Esophagus squamous epithelium (tissue), 5 donors: ENCODE measurements at regions not wholly inside any gene's neighbourhood (a gene's known extent, or its start where the extent isn't known, plus 50 kb on each side); places are given as distances from the start of the nearest gene placed in this dataset.

ENCODE experiments used
- DNase-seq: peaks from one replicate; lab custom pipeline; 2025; lab: John Stamatoyannopoulos, UW
- H3K27ac ChIP-seq, 4 donors: fragments of 200-600 bp; sonication (generic); one replicate each; pipeline ENCODE4 v1.5.1; 2016 to 2019; ENCODE audit warnings: mild to moderate bottlenecking in 1 of 4
- H3K27me3 ChIP-seq, 4 donors: fragments of 200-600 bp; sonication (generic); 1 replicate in 3 of 4; 2 replicates in 1 of 4; pipeline versions ENCODE4 v1.5.1 to v1.6.0; 2017 to 2021; ENCODE audit warnings: antibody characterized with exemption in 1 of 4
- H3K36me3 ChIP-seq, 3 donors: fragments of 200-600 bp; sonication (generic); one replicate each; pipeline ENCODE4 v1.5.1; 2016 to 2019
- H3K4me1 ChIP-seq, 3 donors: fragments of 200-600 bp; sonication (generic); one replicate each; pipeline ENCODE4 v1.5.1; 2017 to 2019
- H3K4me3 ChIP-seq, 4 donors: fragments of 200-600 bp; sonication (generic); 1 replicate in 3 of 4; 2 replicates in 1 of 4; pipeline ENCODE4 v1.5.1; 2016 to 2019; ENCODE audit warnings: mild to moderate bottlenecking in 2 of 4, moderate library complexity in 1 of 4
- H3K9me3 ChIP-seq, 3 donors: fragments of 200-600 bp; sonication (generic); one replicate each; pipeline ENCODE4 v1.5.1; 2016 to 2019
- POLR2A ChIP-seq, 4 donors: fragments of 450-650 bp; IDR thresholded peaks; one replicate each; pipeline ENCODE4 v1.6.1; 2017; ENCODE audit warnings: antibody characterized with exemption in 4 of 4, mild to moderate bottlenecking in 4 of 4, moderate library complexity in 3 of 4
- WGBS, 2 donors: methylation state at CpG; one replicate each; pipeline ENCODE4 v1.1.5; 2018; 5-methylcytosine and 5-hydroxymethylcytosine counted together
- intact Hi-C: fragments of 100-400 bp; cut with DNase I; formaldehyde crosslinking; loops from one replicate; pipeline ENCODE4 v1.15.0; 2022
- TF ChIP-seq, protein P1 (sequence below), 6 experiments: fragments of 450-650 bp in 4 of 6; fragments of 200-600 bp in 2 of 6; sonication (generic) in 2 of 6; IDR thresholded peaks; one replicate each; pipeline ENCODE4 v1.5.1; 2016 to 2019; ENCODE audit warnings: antibody characterized with exemption in 6 of 6, mild to moderate bottlenecking in 4 of 6, moderate library complexity in 4 of 6
- donor health status: DM: yes; HTN: yes; CAD: no.

DNA sequence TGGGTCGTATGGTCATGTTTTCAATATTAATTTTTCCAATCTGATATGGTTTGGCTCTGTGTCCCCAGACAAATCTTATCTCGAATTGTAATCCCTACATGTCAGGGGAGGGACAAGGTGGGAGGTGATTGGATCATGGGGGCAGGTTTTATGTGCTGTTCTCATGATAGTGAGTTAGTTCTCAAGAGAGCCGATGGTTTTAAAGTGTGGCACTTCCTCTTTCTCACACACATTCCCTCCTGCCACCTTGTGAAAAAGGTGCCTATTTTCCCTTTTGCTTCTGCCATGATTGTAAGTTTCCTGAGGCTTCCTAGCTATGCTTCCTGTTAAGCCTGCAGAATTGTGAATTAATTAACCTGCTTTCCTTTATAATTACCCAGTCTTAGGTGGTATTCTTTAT is 309.1 kb upstream of the GRIN3A start:
- H3K27me3 ChIP-seq, result no peaks in the 10 kb centered on the region
- 53 to 54% methylated on average over 3 of the region's 3 CpGs for WGBS, 2 donors
- DNase-seq, result no peak
- intact Hi-C loops, result no loop called here
- no peaks in the 10 kb centered on the region for H3K9me3 ChIP-seq
- no peak overlapping the region for H3K4me3 ChIP-seq
- no peaks in the 10 kb centered on the region for H3K4me1 ChIP-seq
- H3K27ac ChIP-seq, result no peak overlapping the region
- H3K36me3 ChIP-seq, result no peaks in the 10 kb centered on the region
- TF ChIP-seq POLR2A (IDR thresholded peaks at IDR 0.05), result no peak

DNA sequence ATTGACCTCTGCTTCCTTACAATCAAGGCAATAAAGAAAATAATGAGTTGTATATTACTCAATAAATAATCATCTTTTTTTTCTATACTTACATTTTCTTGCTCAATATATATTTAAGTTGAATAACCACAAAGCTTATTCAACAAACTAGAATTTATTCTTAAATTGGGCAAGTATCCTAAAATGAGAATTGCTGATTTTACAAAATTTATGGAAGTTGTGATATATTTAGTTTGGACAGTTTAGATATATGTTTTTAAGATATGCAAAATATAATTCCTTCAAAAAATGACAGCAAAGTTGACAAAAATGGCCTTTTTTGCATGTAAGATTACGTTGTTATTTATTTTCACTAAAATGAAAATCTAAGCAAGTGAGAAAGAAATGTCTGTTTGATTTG is 305.7 kb upstream of the GRIN3A start:
- intact Hi-C loops, result no loop called here
- no peaks in the 10 kb centered on the region for H3K36me3 ChIP-seq
- WGBS, 2 donors, result 59 to 65% methylated on average over 1 of the region's 1 CpG
- H3K4me1 ChIP-seq, result no peaks in the 10 kb centered on the region
- DNase-seq, result no peak
- TF ChIP-seq, protein P1, sequence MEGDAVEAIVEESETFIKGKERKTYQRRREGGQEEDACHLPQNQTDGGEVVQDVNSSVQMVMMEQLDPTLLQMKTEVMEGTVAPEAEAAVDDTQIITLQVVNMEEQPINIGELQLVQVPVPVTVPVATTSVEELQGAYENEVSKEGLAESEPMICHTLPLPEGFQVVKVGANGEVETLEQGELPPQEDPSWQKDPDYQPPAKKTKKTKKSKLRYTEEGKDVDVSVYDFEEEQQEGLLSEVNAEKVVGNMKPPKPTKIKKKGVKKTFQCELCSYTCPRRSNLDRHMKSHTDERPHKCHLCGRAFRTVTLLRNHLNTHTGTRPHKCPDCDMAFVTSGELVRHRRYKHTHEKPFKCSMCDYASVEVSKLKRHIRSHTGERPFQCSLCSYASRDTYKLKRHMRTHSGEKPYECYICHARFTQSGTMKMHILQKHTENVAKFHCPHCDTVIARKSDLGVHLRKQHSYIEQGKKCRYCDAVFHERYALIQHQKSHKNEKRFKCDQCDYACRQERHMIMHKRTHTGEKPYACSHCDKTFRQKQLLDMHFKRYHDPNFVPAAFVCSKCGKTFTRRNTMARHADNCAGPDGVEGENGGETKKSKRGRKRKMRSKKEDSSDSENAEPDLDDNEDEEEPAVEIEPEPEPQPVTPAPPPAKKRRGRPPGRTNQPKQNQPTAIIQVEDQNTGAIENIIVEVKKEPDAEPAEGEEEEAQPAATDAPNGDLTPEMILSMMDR (IDR thresholded peaks at IDR 0.05), result no peak
- no peak for TF ChIP-seq POLR2A (IDR thresholded peaks at IDR 0.05)
- no peak overlapping the region for H3K4me3 ChIP-seq
- no peak overlapping the region for H3K27ac ChIP-seq
- H3K9me3 ChIP-seq, result no peaks in the 10 kb centered on the region
- no peaks in the 10 kb centered on the region for H3K27me3 ChIP-seq

DNA sequence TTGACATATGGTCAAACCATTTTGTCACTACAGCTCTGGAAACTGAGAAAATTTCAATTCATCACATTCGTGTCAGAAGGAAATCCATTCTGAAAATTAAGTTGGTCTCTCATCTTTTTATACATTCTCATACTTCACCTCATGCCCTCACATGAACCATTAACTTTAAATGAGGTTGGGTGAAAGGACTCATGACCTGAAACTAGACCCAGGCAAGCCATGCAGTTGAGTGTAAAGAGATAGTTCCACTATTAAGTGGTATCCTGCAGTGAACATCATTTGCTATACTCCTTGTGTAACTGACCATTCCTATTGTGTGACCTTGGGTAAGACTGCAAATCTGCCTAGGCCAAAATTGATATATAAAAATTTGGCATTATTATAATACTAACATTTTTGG is 299.6 kb upstream of the GRIN3A start:
- H3K4me1 ChIP-seq, result no peaks in the 10 kb centered on the region
- H3K36me3 ChIP-seq, result no peaks in the 10 kb centered on the region
- DNase-seq, result no peak
- no peak overlapping the region for H3K4me3 ChIP-seq
- H3K9me3 ChIP-seq, result no peaks in the 10 kb centered on the region
- no peak overlapping the region for H3K27ac ChIP-seq
- no peaks in the 10 kb centered on the region for H3K27me3 ChIP-seq
- 35 to 63% methylated on average over 1 of the region's 1 CpG for WGBS, 2 donors
- intact Hi-C loops, result no loop called here
- TF ChIP-seq POLR2A (IDR thresholded peaks at IDR 0.05), result no peak
- TF ChIP-seq, protein P1 (IDR thresholded peaks at IDR 0.05), result no peak

DNA sequence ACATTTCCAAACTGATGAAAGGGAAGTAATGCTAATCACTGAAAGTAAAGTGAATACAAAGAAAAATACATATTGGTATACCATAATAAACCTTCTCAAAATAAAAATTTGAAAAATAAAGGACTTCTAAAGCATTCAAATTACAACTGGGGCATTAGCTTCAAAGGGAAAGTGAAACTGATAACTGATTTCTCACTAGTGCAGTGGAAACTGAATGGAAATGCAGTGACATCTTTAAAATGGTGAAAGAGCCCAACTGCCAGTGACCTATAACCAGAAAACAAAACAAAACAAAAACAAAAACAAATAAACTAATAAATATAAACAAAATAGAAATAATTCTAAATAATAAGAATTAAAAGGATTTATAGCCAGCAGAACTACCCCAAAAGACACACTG is 297.5 kb upstream of the GRIN3A start:
- H3K27me3 ChIP-seq, result no peaks in the 10 kb centered on the region
- no peaks in the 10 kb centered on the region for H3K36me3 ChIP-seq
- no peak overlapping the region for H3K4me3 ChIP-seq
- TF ChIP-seq POLR2A (IDR thresholded peaks at IDR 0.05), result no peak
- TF ChIP-seq, protein P1 (IDR thresholded peaks at IDR 0.05), result no peak
- no peak overlapping the region for H3K27ac ChIP-seq
- no peaks in the 10 kb centered on the region for H3K9me3 ChIP-seq
- no peak for DNase-seq
- no peaks in the 10 kb centered on the region for H3K4me1 ChIP-seq
- intact Hi-C loops, result no loop called here

DNA sequence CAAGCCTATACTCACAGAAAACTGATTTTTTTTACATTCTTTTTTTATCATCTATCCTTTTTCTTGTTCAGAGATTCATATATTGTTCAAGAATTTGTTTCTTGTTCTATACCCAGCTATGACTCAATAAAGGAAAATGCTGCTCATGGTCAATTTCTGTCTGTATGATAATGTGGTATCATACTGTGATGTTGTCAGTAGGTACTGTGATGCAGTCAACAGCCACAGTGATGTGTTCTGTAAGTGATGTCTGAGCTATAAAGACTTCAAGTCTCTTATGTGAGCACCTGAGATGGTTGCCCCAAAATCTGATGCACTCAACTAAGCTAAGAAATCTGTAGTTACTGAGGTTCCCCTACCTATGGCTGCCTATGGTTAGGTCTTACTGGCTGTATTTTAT is 294.2 kb upstream of the GRIN3A start:
- intact Hi-C loops, result no loop called here

More for the DNA sequence above, 294.2 kb upstream of the GRIN3A start:
- H3K9me3 ChIP-seq, result peaks cover 0 to 6% (median 0%) of the 10 kb centered on the region in 3 donors
- no peaks in the 10 kb centered on the region for H3K36me3 ChIP-seq
- DNase-seq, result no peak
- TF ChIP-seq POLR2A (IDR thresholded peaks at IDR 0.05), result no peak
- TF ChIP-seq, protein P1 (IDR thresholded peaks at IDR 0.05), result no peak
- H3K27me3 ChIP-seq, result no peaks in the 10 kb centered on the region
- H3K27ac ChIP-seq, result no peak overlapping the region
- H3K4me1 ChIP-seq, result no peaks in the 10 kb centered on the region
- no peak overlapping the region for H3K4me3 ChIP-seq
